Transverse colon (tissue), 4 donors: ENCODE measurements at regions not wholly inside any gene's neighbourhood (a gene's known extent, or its start where the extent isn't known, plus 50 kb on each side); places are given as distances from the start of the nearest gene placed in this dataset.

Experiments used
- EP300 ChIP-seq: sonication (generic); formaldehyde crosslinking; IDR thresholded peaks from one replicate; pipeline ENCODE4 v1.6.1; 2017; ENCODE audit warnings: antibody characterized with exemption, low read depth
- POLR2AphosphoS5 ChIP-seq, 3 donors: sonication (generic); formaldehyde crosslinking; IDR thresholded peaks; one replicate each; pipeline ENCODE4 v1.6.1; 2016; ENCODE audit warnings: antibody characterized with exemption in 3 of 3
- TF ChIP-seq, protein P1 (sequence below), 5 experiments: fragments of 200-600 bp in 3 of 5; fragments of 450-650 bp in 2 of 5; sonication (generic) in 3 of 5; IDR thresholded peaks; 1 replicate in 2 of 5; 2 replicates in 3 of 5; pipeline ENCODE4 v1.5.1; 2016 to 2017; ENCODE audit warnings: antibody characterized with exemption in 5 of 5, inconsistent platforms in 3 of 5, mild to moderate bottlenecking in 2 of 5, moderate library complexity in 1 of 5

DNA sequence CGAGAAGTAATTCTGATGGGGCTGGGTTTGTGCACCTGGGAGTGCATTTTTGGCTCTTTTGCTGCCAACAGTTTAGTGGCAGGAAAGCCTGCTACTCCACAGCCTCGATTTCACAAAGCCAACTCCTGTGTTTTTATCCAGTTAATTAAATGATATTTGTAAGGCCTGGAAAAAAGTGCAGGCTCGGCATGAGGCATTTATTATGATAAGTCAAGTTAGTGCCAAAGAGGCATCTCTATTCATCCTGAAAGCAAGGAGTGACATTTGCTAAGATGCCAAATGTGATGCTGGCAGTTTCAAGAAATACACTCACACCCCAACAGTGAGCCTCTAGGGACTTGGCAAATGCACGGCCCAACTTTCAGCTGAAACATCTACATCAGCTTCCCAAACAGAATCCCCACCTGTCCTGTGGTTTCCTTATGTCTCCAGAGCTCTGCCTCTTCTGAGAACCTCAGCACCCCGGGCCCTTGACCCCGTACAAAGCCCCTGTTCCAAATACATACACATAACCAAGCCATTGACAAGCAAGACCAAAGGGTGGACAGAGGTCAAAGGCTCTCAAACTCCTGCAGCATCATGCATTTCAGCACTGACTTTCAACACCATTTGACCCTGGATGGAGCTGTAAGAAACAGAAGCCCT, 955.1 kb upstream of the TMEM132C start:
- TF ChIP-seq, protein P1, sequence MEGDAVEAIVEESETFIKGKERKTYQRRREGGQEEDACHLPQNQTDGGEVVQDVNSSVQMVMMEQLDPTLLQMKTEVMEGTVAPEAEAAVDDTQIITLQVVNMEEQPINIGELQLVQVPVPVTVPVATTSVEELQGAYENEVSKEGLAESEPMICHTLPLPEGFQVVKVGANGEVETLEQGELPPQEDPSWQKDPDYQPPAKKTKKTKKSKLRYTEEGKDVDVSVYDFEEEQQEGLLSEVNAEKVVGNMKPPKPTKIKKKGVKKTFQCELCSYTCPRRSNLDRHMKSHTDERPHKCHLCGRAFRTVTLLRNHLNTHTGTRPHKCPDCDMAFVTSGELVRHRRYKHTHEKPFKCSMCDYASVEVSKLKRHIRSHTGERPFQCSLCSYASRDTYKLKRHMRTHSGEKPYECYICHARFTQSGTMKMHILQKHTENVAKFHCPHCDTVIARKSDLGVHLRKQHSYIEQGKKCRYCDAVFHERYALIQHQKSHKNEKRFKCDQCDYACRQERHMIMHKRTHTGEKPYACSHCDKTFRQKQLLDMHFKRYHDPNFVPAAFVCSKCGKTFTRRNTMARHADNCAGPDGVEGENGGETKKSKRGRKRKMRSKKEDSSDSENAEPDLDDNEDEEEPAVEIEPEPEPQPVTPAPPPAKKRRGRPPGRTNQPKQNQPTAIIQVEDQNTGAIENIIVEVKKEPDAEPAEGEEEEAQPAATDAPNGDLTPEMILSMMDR (IDR thresholded peaks at IDR 0.05): no peak
- no peak for TF ChIP-seq POLR2AphosphoS5 (IDR thresholded peaks at IDR 0.05)
- TF ChIP-seq EP300: no peak
